ENCODE measurements at regions not wholly inside any gene's neighbourhood (a gene's known extent, or its start where the extent isn't known, plus 50 kb on each side); places are given as distances from the start of the nearest gene placed in this dataset.

DNA sequence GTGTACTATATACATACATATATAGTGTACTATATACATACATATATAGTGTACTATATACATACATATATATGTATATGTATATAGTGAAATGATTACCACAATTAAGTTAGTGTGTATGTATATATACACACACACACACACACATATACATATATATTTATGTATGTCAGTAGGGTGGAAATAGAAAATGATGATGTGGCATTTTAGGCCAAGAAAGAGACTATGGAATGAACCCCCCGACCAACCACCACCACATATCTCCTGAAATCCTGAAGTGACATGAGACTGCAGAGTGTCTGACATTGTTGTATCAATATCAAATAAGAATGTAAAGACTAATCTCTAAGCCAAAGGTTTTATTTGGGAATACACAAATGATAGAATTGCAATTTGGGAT, 107.6 kb downstream of the RFC3 start:
- Histone ChIP-seq H2AK5ac (ENCODE audit: insufficient read length, low read length) (no peak overlapping the region), H3K18ac (ENCODE audit: insufficient read length, low read depth, low read length) (no peak overlapping the region), H3K23me2 (ENCODE audit: insufficient read length, low read depth, low read length, poor library complexity, severe bottlenecking) (no peaks in the 10 kb centered on the region), H2BK120ac (ENCODE audit: low read depth, low read length, poor library complexity, severe bottlenecking) (no peak overlapping the region), H2AFZ (ENCODE audit: low read length) (no peak overlapping the region), H3K4me2 (ENCODE audit: insufficient read depth, insufficient read length, low read length) (no peak overlapping the region), H2BK12ac (ENCODE audit: insufficient read length, low read depth, low read length) (no peak overlapping the region), H2BK15ac (ENCODE audit: low read depth, low read length) (no peak overlapping the region), H3K79me2 (ENCODE audit: insufficient read depth, low read length) (no peaks in the 10 kb centered on the region), H3K9me3 (ENCODE audit: control insufficient read depth, low read depth, low read length) (no peaks in the 10 kb centered on the region), H3K9ac (ENCODE audit: extremely low read depth, insufficient read length, low read length) (no peak overlapping the region), H3K27me3 (ENCODE audit: insufficient read depth, low read length) (no peaks in the 10 kb centered on the region), H2BK5ac (ENCODE audit: insufficient read length, low read length) (no peak overlapping the region), H3K4ac (ENCODE audit: low read depth, low read length) (no peak overlapping the region), H3K27ac (ENCODE audit: insufficient read length, low read depth, low read length) (no peak overlapping the region), H3T11ph (ENCODE audit: low read length) (no peak overlapping the region), H4K8ac (replicated peaks; ENCODE audit: insufficient read length, low read depth, low read length) (no peak overlapping the region), H3K56ac (ENCODE audit: insufficient read length, low read depth, low read length) (no peak overlapping the region), H3K79me1 (ENCODE audit: insufficient read depth, low read depth, low read length, poor library complexity, severe bottlenecking) (no peaks in the 10 kb centered on the region), H2BK20ac (ENCODE audit: low read depth, low read length, poor library complexity, severe bottlenecking) (no peak overlapping the region), H4K20me1 (ENCODE audit: control insufficient read depth, insufficient read depth, insufficient read length) (no peaks in the 10 kb centered on the region), H4K91ac (ENCODE audit: insufficient read length, low read depth, low read length) (no peak overlapping the region), H3K4me1 (ENCODE audit: insufficient read depth, low read length) (no peaks in the 10 kb centered on the region; the same call in 1 of the 2 replicates), H3K14ac (ENCODE audit: insufficient read depth, low read length) (no peak overlapping the region), H3K23ac (ENCODE audit: insufficient read length, low read depth, low read length) (no peak overlapping the region), H4K5ac (ENCODE audit: insufficient read length, low read depth, low read length) (no peak overlapping the region)
- no peaks in the 10 kb centered on the region for H3K36me3 Mint-ChIP-seq (ENCODE audit: insufficient read depth in 1 of 3, low read depth in 3 of 3)
- H3K9me3 Mint-ChIP-seq, result no peaks in the 10 kb centered on the region
- H3K27me3 Mint-ChIP-seq (ENCODE audit: low read depth), result no peaks in the 10 kb centered on the region
- no peak overlapping the region for H3K4me3 Mint-ChIP-seq
- H3K27ac Mint-ChIP-seq, result no peak overlapping the region
- TF ChIP-seq, protein P1, sequence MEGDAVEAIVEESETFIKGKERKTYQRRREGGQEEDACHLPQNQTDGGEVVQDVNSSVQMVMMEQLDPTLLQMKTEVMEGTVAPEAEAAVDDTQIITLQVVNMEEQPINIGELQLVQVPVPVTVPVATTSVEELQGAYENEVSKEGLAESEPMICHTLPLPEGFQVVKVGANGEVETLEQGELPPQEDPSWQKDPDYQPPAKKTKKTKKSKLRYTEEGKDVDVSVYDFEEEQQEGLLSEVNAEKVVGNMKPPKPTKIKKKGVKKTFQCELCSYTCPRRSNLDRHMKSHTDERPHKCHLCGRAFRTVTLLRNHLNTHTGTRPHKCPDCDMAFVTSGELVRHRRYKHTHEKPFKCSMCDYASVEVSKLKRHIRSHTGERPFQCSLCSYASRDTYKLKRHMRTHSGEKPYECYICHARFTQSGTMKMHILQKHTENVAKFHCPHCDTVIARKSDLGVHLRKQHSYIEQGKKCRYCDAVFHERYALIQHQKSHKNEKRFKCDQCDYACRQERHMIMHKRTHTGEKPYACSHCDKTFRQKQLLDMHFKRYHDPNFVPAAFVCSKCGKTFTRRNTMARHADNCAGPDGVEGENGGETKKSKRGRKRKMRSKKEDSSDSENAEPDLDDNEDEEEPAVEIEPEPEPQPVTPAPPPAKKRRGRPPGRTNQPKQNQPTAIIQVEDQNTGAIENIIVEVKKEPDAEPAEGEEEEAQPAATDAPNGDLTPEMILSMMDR (conservative IDR thresholded peaks at IDR 0.05), result no peak
- no peak for DNase-seq
- H3K4me1 Mint-ChIP-seq, result peaks cover 22 to 24% of the 10 kb centered on the region in 2 experiments
- WGBS (ENCODE audit: extremely low coverage, insufficient read length, low lambda C conversion rate), result no CpG with 5 or more reads among the region's 1 CpG

Data from H9 (cell line).